WTC11 (cell line): ENCODE measurements at regions not wholly inside any gene's neighbourhood (a gene's known extent, or its start where the extent isn't known, plus 50 kb on each side); places are given as distances from the start of the nearest gene placed in this dataset.

Experiments used
- ATAC-seq: fragments of 200-7000 bp; cut with Tn5 transposase; 2 replicates; pipeline ENCODE4 v1.10.0; 2021; ENCODE audit warnings: mild to moderate bottlenecking, moderate library complexity
- CTCF ChIA-PET: fragments of 300-600 bp; sonication (Branson Sonifier 250); formaldehyde crosslinking; loops from one replicate; lab custom pipeline; 2021; ENCODE audit warnings: antibody characterized with exemption; lab: Charles Lee
- POLR2A ChIA-PET: fragments of 350-600 bp; sonication (Branson Sonifier 250); formaldehyde crosslinking; loops from one replicate; lab custom pipeline; 2021; ENCODE audit warnings: antibody characterized with exemption; lab: Charles Lee
- DNase-seq: peaks from one replicate; pipeline ENCODE4 v3.0.0; 2021; ENCODE audit warnings: low spot score
- H3K27ac Mint-ChIP-seq: 2 replicates; pipeline ENCODE4 v1.8.0; 2021; ENCODE audit warnings: mixed read lengths
- H3K27me3 Mint-ChIP-seq: 2 replicates; pipeline ENCODE4 v1.8.0; 2021; ENCODE audit warnings: low read depth, mild to moderate bottlenecking, moderate library complexity, mixed read lengths
- H3K36me3 Mint-ChIP-seq: 2 replicates; pipeline ENCODE4 v1.8.0; 2021; ENCODE audit warnings: mixed read lengths
- H3K4me1 Mint-ChIP-seq: 2 replicates; pipeline ENCODE4 v1.8.0; 2022; ENCODE audit warnings: mixed read lengths
- H3K4me3 Mint-ChIP-seq: 2 replicates; pipeline ENCODE4 v1.8.0; 2021; ENCODE audit warnings: mild to moderate bottlenecking, moderate library complexity, mixed read lengths
- H3K9me3 Mint-ChIP-seq: 2 replicates; pipeline ENCODE4 v1.8.0; 2021; ENCODE audit warnings: mixed read lengths
- ATF2 ChIP-seq: sonication (generic); formaldehyde crosslinking; IDR thresholded peaks from 2 replicates; pipeline ENCODE4 v1.8.1; 2022; ENCODE audit warnings: low read depth, missing genetic modification reagents, borderline replicate concordance
- CBFB ChIP-seq: sonication (generic); formaldehyde crosslinking; IDR thresholded peaks from 2 replicates; pipeline ENCODE4 v1.8.1; 2022; ENCODE audit warnings: mild to moderate bottlenecking, low read depth, missing genetic modification reagents
- CDX4 ChIP-seq: fragments of 250-450 bp; sonication (Bioruptor Pico); IDR thresholded peaks from 2 replicates; pipeline ENCODE4 v1.9.0; 2021; ENCODE audit warnings: moderate library complexity, mild to moderate bottlenecking, inconsistent platforms, borderline replicate concordance
- CREB1 ChIP-seq: sonication (generic); formaldehyde crosslinking; IDR thresholded peaks from 2 replicates; pipeline ENCODE4 v1.8.0; 2023; ENCODE audit warnings: mild to moderate bottlenecking, missing genetic modification reagents
- E2F5 ChIP-seq: sonication (generic); formaldehyde crosslinking; IDR thresholded peaks from 2 replicates; pipeline ENCODE4 v1.8.1; 2022; ENCODE audit warnings: mild to moderate bottlenecking, moderate library complexity, missing genetic modification reagents
- ELF4 ChIP-seq: sonication (generic); formaldehyde crosslinking; IDR thresholded peaks from 2 replicates; pipeline ENCODE4 v1.8.1; 2022; ENCODE audit warnings: low read depth, mild to moderate bottlenecking, moderate library complexity, missing genetic modification reagents
- ESRRA ChIP-seq: sonication (generic); formaldehyde crosslinking; IDR thresholded peaks from 2 replicates; pipeline ENCODE4 v1.8.1; 2022; ENCODE audit warnings: mild to moderate bottlenecking, missing genetic modification reagents, borderline replicate concordance
- FOXJ3 ChIP-seq: sonication (generic); formaldehyde crosslinking; IDR thresholded peaks from 2 replicates; pipeline ENCODE4 v1.9.0; 2021; ENCODE audit warnings: missing genetic modification reagents, mild to moderate bottlenecking, borderline replicate concordance
- GABPB1 ChIP-seq: sonication (generic); formaldehyde crosslinking; IDR thresholded peaks from 2 replicates; pipeline ENCODE4 v1.8.1; 2023; ENCODE audit warnings: mild to moderate bottlenecking, missing genetic modification reagents
- GRHL2 ChIP-seq: fragments of 250-450 bp; sonication (Bioruptor Pico); IDR thresholded peaks from 2 replicates; pipeline ENCODE4 v1.8.0; 2022; ENCODE audit warnings: mild to moderate bottlenecking, moderate library complexity; ENCODE audit not compliant: insufficient replicate concordance, severe bottlenecking
- HMGA2 ChIP-seq: fragments of 250-450 bp; sonication (Bioruptor Pico); IDR thresholded peaks from 2 replicates; pipeline ENCODE4 v1.4.0; 2021; ENCODE audit warnings: mild to moderate bottlenecking, moderate library complexity
- MYBL2 ChIP-seq: sonication (generic); formaldehyde crosslinking; IDR thresholded peaks from 2 replicates; pipeline ENCODE4 v1.8.1; 2023; ENCODE audit warnings: mild to moderate bottlenecking, moderate library complexity, missing genetic modification reagents
- NFE2L1 ChIP-seq: sonication (generic); formaldehyde crosslinking; IDR thresholded peaks from 2 replicates; pipeline ENCODE4 v1.8.1; 2023; ENCODE audit warnings: missing genetic modification reagents
- NR1H2 ChIP-seq: sonication (generic); formaldehyde crosslinking; IDR thresholded peaks from 2 replicates; pipeline ENCODE4 v1.9.0; 2021; ENCODE audit warnings: mild to moderate bottlenecking, moderate library complexity, missing genetic modification reagents
- PRDM15 ChIP-seq: sonication (generic); formaldehyde crosslinking; IDR thresholded peaks from 2 replicates; pipeline ENCODE4 v1.8.0; 2022; ENCODE audit warnings: missing genetic modification reagents
- PRRX2 ChIP-seq: fragments of 250-450 bp; sonication (Bioruptor Pico); IDR thresholded peaks from 2 replicates; pipeline ENCODE4 v1.8.0; 2021; ENCODE audit warnings: mild to moderate bottlenecking
- RORB ChIP-seq: fragments of 250-450 bp; sonication (Bioruptor Pico); IDR thresholded peaks from 2 replicates; pipeline ENCODE4 v1.9.0; 2021; ENCODE audit warnings: mild to moderate bottlenecking
- SMAD3 ChIP-seq: sonication (generic); formaldehyde crosslinking; IDR thresholded peaks from 2 replicates; pipeline ENCODE4 v1.8.0; 2022; ENCODE audit warnings: missing genetic modification reagents, mild to moderate bottlenecking, borderline replicate concordance
- SOX15 ChIP-seq: fragments of 250-450 bp; sonication (Bioruptor Pico); IDR thresholded peaks from 2 replicates; pipeline ENCODE4 v1.9.0; 2021; ENCODE audit warnings: mild to moderate bottlenecking
- TCF7 ChIP-seq: sonication (generic); formaldehyde crosslinking; IDR thresholded peaks from 2 replicates; pipeline ENCODE4 v1.8.0; 2022; ENCODE audit warnings: mild to moderate bottlenecking, low read depth, missing genetic modification reagents, moderate library complexity
- USF1 ChIP-seq: sonication (generic); formaldehyde crosslinking; IDR thresholded peaks from 2 replicates; pipeline ENCODE4 v1.8.0; 2022; ENCODE audit warnings: mild to moderate bottlenecking, missing genetic modification reagents
- ZNF232 ChIP-seq: sonication (generic); formaldehyde crosslinking; IDR thresholded peaks from 2 replicates; pipeline ENCODE4 v1.8.0; 2022; ENCODE audit warnings: mild to moderate bottlenecking, missing genetic modification reagents
- ZNF317 ChIP-seq: sonication (generic); formaldehyde crosslinking; IDR thresholded peaks from 2 replicates; pipeline ENCODE4 v1.8.1; 2023; ENCODE audit warnings: low read depth, mild to moderate bottlenecking, moderate library complexity, missing genetic modification reagents, borderline replicate concordance
- TF ChIP-seq, protein P1 (sequence below): sonication (generic); formaldehyde crosslinking; conservative IDR thresholded peaks from 2 replicates; pipeline ENCODE4 v1.8.1; 2023; ENCODE audit warnings: mild to moderate bottlenecking, low read depth, missing genetic modification reagents, moderate library complexity
- TF ChIP-seq, protein P2 (sequence below): fragments of 250-450 bp; sonication (Bioruptor Pico); IDR thresholded peaks from 2 replicates; pipeline ENCODE4 v1.9.0; 2021; ENCODE audit warnings: mild to moderate bottlenecking
- TF ChIP-seq, protein P3 (sequence below): sonication (generic); formaldehyde crosslinking; IDR thresholded peaks from 2 replicates; pipeline ENCODE4 v1.8.1; 2023; ENCODE audit warnings: mild to moderate bottlenecking, missing genetic modification reagents, moderate library complexity

- no peak for TF ChIP-seq CDX4 (CRISPR knock-in tag)
- no peak for TF ChIP-seq ELF4 (CRISPR knock-in tag)
- TF ChIP-seq ATF2 = no peak
- TF ChIP-seq GABPB1 = no peak
- TF ChIP-seq CBFB (CRISPR knock-in tag) = no peak
- TF ChIP-seq ZNF232 (CRISPR knock-in tag) = no peak
- no peak for TF ChIP-seq NFE2L1 (CRISPR knock-in tag)
- TF ChIP-seq TCF7 = no peak
- TF ChIP-seq, protein P1, sequence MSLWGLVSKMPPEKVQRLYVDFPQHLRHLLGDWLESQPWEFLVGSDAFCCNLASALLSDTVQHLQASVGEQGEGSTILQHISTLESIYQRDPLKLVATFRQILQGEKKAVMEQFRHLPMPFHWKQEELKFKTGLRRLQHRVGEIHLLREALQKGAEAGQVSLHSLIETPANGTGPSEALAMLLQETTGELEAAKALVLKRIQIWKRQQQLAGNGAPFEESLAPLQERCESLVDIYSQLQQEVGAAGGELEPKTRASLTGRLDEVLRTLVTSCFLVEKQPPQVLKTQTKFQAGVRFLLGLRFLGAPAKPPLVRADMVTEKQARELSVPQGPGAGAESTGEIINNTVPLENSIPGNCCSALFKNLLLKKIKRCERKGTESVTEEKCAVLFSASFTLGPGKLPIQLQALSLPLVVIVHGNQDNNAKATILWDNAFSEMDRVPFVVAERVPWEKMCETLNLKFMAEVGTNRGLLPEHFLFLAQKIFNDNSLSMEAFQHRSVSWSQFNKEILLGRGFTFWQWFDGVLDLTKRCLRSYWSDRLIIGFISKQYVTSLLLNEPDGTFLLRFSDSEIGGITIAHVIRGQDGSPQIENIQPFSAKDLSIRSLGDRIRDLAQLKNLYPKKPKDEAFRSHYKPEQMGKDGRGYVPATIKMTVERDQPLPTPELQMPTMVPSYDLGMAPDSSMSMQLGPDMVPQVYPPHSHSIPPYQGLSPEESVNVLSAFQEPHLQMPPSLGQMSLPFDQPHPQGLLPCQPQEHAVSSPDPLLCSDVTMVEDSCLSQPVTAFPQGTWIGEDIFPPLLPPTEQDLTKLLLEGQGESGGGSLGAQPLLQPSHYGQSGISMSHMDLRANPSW (CRISPR knock-in tag) = no peak
- TF ChIP-seq NR1H2 (CRISPR knock-in tag) = no peak
- TF ChIP-seq, all 79 proteins: peak for 0
These were observed 57.2 kb upstream of the NTF3 start (continued) for GRCh38 chr12:5374713-5375112.

- no peak for DNase-seq
- TF ChIP-seq ELF4 (CRISPR knock-in tag) (no peak), FOXJ3 (CRISPR knock-in tag) (no peak), SOX15 (no peak), GABPB1 (no peak), HMGA2 (CRISPR knock-in tag) (no peak), ZNF317 (no peak), E2F5 (CRISPR knock-in tag) (no peak), SMAD3 (CRISPR knock-in tag) (no peak), ESRRA (no peak), MYBL2 (CRISPR knock-in tag) (no peak), PRRX2 (CRISPR knock-in tag) (no peak), RORB (no peak), USF1 (CRISPR knock-in tag) (no peak), CREB1 (no peak), GRHL2 (no peak), PRDM15 (CRISPR knock-in tag) (no peak)
- TF ChIP-seq, protein P2, sequence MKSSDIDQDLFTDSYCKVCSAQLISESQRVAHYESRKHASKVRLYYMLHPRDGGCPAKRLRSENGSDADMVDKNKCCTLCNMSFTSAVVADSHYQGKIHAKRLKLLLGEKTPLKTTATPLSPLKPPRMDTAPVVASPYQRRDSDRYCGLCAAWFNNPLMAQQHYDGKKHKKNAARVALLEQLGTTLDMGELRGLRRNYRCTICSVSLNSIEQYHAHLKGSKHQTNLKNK (CRISPR knock-in tag) = no peak
- TF ChIP-seq, protein P3, sequence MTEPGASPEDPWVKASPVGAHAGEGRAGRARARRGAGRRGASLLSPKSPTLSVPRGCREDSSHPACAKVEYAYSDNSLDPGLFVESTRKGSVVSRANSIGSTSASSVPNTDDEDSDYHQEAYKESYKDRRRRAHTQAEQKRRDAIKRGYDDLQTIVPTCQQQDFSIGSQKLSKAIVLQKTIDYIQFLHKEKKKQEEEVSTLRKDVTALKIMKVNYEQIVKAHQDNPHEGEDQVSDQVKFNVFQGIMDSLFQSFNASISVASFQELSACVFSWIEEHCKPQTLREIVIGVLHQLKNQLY (CRISPR knock-in tag) = no peak
These were observed 56.2 kb upstream of the NTF3 start for GRCh38 chr12:5375547-5376295.

More at GRCh38 chr12:5375547-5376295, 56.2 kb upstream of the NTF3 start:
- POLR2A ChIA-PET = no interaction called here
- Mint-ChIP-seq H3K27me3 (no peaks in the 10 kb centered on the region; the same call in 1 of the 2 replicates), H3K36me3 (no peaks in the 10 kb centered on the region), H3K9me3 (no peaks in the 10 kb centered on the region), H3K4me3 (no peak overlapping the region), H3K27ac (no peak overlapping the region; the same call in 1 of the 2 replicates), H3K4me1 (no peaks in the 10 kb centered on the region)
- CTCF ChIA-PET = no interaction called here
- no peak for ATAC-seq
